Left cardiac atrium (tissue), 4 donors: ENCODE measurements at regions not wholly inside any gene's neighbourhood (a gene's known extent, or its start where the extent isn't known, plus 50 kb on each side); places are given as distances from the start of the nearest gene placed in this dataset.
"Not testable (repeated sequence)": the region's sequence is repeated elsewhere in the genome, so short reads cannot be mapped to it uniquely, and the experiment has no call there.

ENCODE experiments used
- ATAC-seq, 2 donors: fragments of 200-7000 bp; cut with Tn5 transposase; one replicate each; pipeline ENCODE4 v1.9.1; 2020; ENCODE audit warnings: mild to moderate bottlenecking in 2 of 2, moderate library complexity in 2 of 2
- DNase-seq: peaks from one replicate; pipeline ENCODE4 v3.0.0-alpha.2; 2020
- intact Hi-C, 2 donors: fragments of 100-400 bp; cut with DNase I; formaldehyde crosslinking; loops; one replicate each; pipeline versions ENCODE4 v1.14.1 to v1.15.1; 2022 to 2023
- donor health status: DM: no; HTN: yes; CAD: no.
- donor health status: DM: no; HTN: yes; CAD: no; lungs with severe emphysema.
- donor health status: DM: yes; HTN: yes; CAD: no.
- donor health status: Dilated cardiomyopathy.

GRCh38 chr3:35295906-35296305 lies 343.4 kb upstream of the ARPP21 start:
- DNase-seq (no peak), ATAC-seq (no peak)
- intact Hi-C loops = no loop called here

GRCh38 chr3:35296533-35296932 lies 342.8 kb upstream of the ARPP21 start:
- intact Hi-C loops = no loop called here
- ATAC-seq = no peak
- DNase-seq = no peak

GRCh38 chr3:35296944-35297343 lies 342.4 kb upstream of the ARPP21 start:
- intact Hi-C loops, ATAC-seq: not testable (repeated sequence)

GRCh38 chr3:35305406-35305805 lies 333.9 kb upstream of the ARPP21 start:
- DNase-seq = no peak
- ATAC-seq = no peak
- intact Hi-C loops = no loop called here

More at GRCh38 chr3:35296944-35297343, 342.4 kb upstream of the ARPP21 start:
- not testable (repeated sequence) for DNase-seq

- ATAC-seq = no peak
- intact Hi-C loops = no loop called here
- DNase-seq = no peak
Observed at GRCh38 chr3:35307296-35307695, 332.0 kb upstream of the ARPP21 start.

- ATAC-seq, intact Hi-C loops, DNase-seq: not testable (repeated sequence)
Observed at GRCh38 chr3:35316841-35317240, 322.5 kb upstream of the ARPP21 start.

- DNase-seq (no peak), ATAC-seq (no peak)
- intact Hi-C loops = no loop called here
Observed at GRCh38 chr3:35320646-35321407, 318.5 kb upstream of the ARPP21 start.

- DNase-seq (no peak), ATAC-seq (no peak)
- intact Hi-C loops = no loop called here
Observed at GRCh38 chr3:35322070-35322469, 317.3 kb upstream of the ARPP21 start.

- no peak for DNase-seq
- ATAC-seq = no peak
- intact Hi-C loops = no loop called here
Observed at GRCh38 chr3:35335703-35336102, 303.6 kb upstream of the ARPP21 start.

- no peak for ATAC-seq
- no peak for DNase-seq
- intact Hi-C loops = no loop called here
Observed at GRCh38 chr3:35336601-35337000, 302.7 kb upstream of the ARPP21 start.

GRCh38 chr3:35338186-35338585 lies 301.1 kb upstream of the ARPP21 start:
- DNase-seq = no peak
- ATAC-seq = no peak

GRCh38 chr3:35380196-35380595 lies 259.1 kb upstream of the ARPP21 start:
- ATAC-seq = no peak
- intact Hi-C loops = no loop called here

More at GRCh38 chr3:35338186-35338585, 301.1 kb upstream of the ARPP21 start:
- intact Hi-C loops = no loop called here

GRCh38 chr3:35383216-35383615 lies 256.1 kb upstream of the ARPP21 start:
- intact Hi-C loops = no loop called here
- ATAC-seq (no peak), DNase-seq (no peak)

More at GRCh38 chr3:35380196-35380595, 259.1 kb upstream of the ARPP21 start:
- no peak for DNase-seq

GRCh38 chr3:35383719-35384555 lies 255.4 kb upstream of the ARPP21 start:
- ATAC-seq (no peak), DNase-seq (no peak)
- intact Hi-C loops = no loop called here

- ATAC-seq (no peak), DNase-seq (no peak)
- intact Hi-C loops = no loop called here
Observed at GRCh38 chr3:35385271-35385670, 254.1 kb upstream of the ARPP21 start.

- intact Hi-C loops = no loop called here
Observed at GRCh38 chr3:35389907-35390306, 249.4 kb upstream of the ARPP21 start.

GRCh38 chr3:35392187-35392586 lies 247.1 kb upstream of the ARPP21 start:
- DNase-seq (no peak), ATAC-seq (no peak)
- intact Hi-C loops = no loop called here

More at GRCh38 chr3:35389907-35390306, 249.4 kb upstream of the ARPP21 start:
- DNase-seq = no peak
- ATAC-seq = no peak

GRCh38 chr3:35393901-35394799 lies 245.2 kb upstream of the ARPP21 start:
- intact Hi-C loops = no loop called here
- ATAC-seq = no peak

GRCh38 chr3:35394905-35395304 lies 244.4 kb upstream of the ARPP21 start:
- ATAC-seq = no peak
- intact Hi-C loops = no loop called here
- DNase-seq = no peak

More at GRCh38 chr3:35393901-35394799, 245.2 kb upstream of the ARPP21 start:
- no peak for DNase-seq
